Activated naive CD8-positive, alpha-beta T cell treated with anti-CD3 and anti-CD28 coated beads for 36 hours (primary cell): ENCODE measurements at regions not wholly inside any gene's neighbourhood (a gene's known extent, or its start where the extent isn't known, plus 50 kb on each side); places are given as distances from the start of the nearest gene placed in this dataset.

Experiments used
- DNase-seq: peaks from one replicate; pipeline ENCODE4 v3.0.0; 2021
- H3K27ac Mint-ChIP-seq: one replicate; pipeline ENCODE4 v1.8.0; 2022; ENCODE audit warnings: mild to moderate bottlenecking, moderate library complexity, mixed read lengths
- H3K27me3 Mint-ChIP-seq: one replicate; pipeline ENCODE4 v1.8.0; 2022; ENCODE audit warnings: mild to moderate bottlenecking, mixed read lengths
- H3K36me3 Mint-ChIP-seq: one replicate; pipeline ENCODE4 v1.8.0; 2021; ENCODE audit warnings: mild to moderate bottlenecking, mixed read lengths
- H3K4me1 Mint-ChIP-seq: one replicate; pipeline ENCODE4 v1.8.0; 2021; ENCODE audit warnings: mixed read lengths
- H3K4me3 Mint-ChIP-seq: one replicate; pipeline ENCODE4 v1.8.0; 2022; ENCODE audit warnings: mild to moderate bottlenecking, moderate library complexity, mixed read lengths
- H3K9me3 Mint-ChIP-seq: one replicate; pipeline ENCODE4 v1.8.0; 2022; ENCODE audit warnings: mixed read lengths

GRCh38 chr10:120402147-120402766 is 54.8 kb upstream of the PLPP4 start:
- H3K4me1 Mint-ChIP-seq: no peaks in the 10 kb centered on the region
- no peak overlapping the region for H3K27ac Mint-ChIP-seq
- H3K27me3 Mint-ChIP-seq: no peaks in the 10 kb centered on the region
- H3K36me3 Mint-ChIP-seq: no peaks in the 10 kb centered on the region
- H3K4me3 Mint-ChIP-seq: no peak overlapping the region
- DNase-seq: no peak
- H3K9me3 Mint-ChIP-seq: no peaks in the 10 kb centered on the region

GRCh38 chr10:120403109-120403508 is 53.9 kb upstream of the PLPP4 start:
- DNase-seq: no peak
- no peak overlapping the region for H3K27ac Mint-ChIP-seq
- H3K27me3 Mint-ChIP-seq: no peaks in the 10 kb centered on the region
- H3K36me3 Mint-ChIP-seq: no peaks in the 10 kb centered on the region
- no peaks in the 10 kb centered on the region for H3K4me1 Mint-ChIP-seq
- no peaks in the 10 kb centered on the region for H3K9me3 Mint-ChIP-seq
- no peak overlapping the region for H3K4me3 Mint-ChIP-seq

- Mint-ChIP-seq H3K27ac (no peak overlapping the region), H3K36me3 (no peaks in the 10 kb centered on the region), H3K4me3 (no peak overlapping the region), H3K4me1 (no peaks in the 10 kb centered on the region), H3K9me3 (no peaks in the 10 kb centered on the region), H3K27me3 (peaks cover 17% of the 10 kb centered on the region)
- DNase-seq: no peak
These were observed 50.7 kb upstream of the PLPP4 start for GRCh38 chr10:120406376-120406775.
